Activated naive CD8-positive, alpha-beta T cell treated with anti-CD3 and anti-CD28 coated beads, Interleukin-2, amount 50 U/mL, for 24 hours (primary cell): ENCODE measurements at regions not wholly inside any gene's neighbourhood (a gene's known extent, or its start where the extent isn't known, plus 50 kb on each side); places are given as distances from the start of the nearest gene placed in this dataset.

ENCODE experiments used
- ATAC-seq: fragments of 150-1000 bp; cut with Tn5 transposase; one replicate; pipeline ENCODE4 v1.10.0; 2021
- DNase-seq: peaks from one replicate; pipeline ENCODE4 v3.0.0; 2021
- H3K27ac Mint-ChIP-seq: one replicate; pipeline ENCODE4 v1.8.0; 2021; ENCODE audit warnings: mild to moderate bottlenecking, mixed read lengths
- H3K27me3 Mint-ChIP-seq: one replicate; pipeline ENCODE4 v1.8.0; 2021; ENCODE audit warnings: mixed read lengths
- H3K36me3 Mint-ChIP-seq: one replicate; pipeline ENCODE4 v1.8.0; 2021; ENCODE audit warnings: low read depth, mixed read lengths
- H3K4me1 Mint-ChIP-seq: one replicate; pipeline ENCODE4 v1.8.0; 2021; ENCODE audit warnings: mixed read lengths
- H3K4me3 Mint-ChIP-seq: one replicate; pipeline ENCODE4 v1.8.0; 2021; ENCODE audit warnings: mild to moderate bottlenecking, moderate library complexity, mixed read lengths
- H3K9me3 Mint-ChIP-seq: one replicate; pipeline ENCODE4 v1.8.0; 2021; ENCODE audit warnings: mixed read lengths

DNA sequence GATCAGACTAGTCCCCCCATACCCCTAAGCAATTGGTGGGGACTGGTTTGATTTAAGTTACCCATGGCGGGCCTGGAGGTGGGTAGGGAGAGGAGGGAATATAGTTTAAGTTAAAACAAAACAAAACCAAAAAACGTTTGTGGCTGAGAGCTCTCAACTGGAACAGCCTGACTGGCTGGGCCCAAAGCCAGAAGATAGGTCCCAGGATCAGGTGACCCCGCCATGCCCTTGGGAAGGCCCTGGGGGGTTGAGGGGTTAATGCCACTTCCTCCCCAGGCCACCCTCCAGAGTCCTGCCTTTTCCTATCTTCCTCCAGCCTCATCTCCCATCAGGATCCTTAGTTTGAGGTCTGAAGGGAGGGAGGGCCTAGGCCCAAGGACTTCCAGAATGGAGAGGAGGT is 82.3 kb upstream of the LHX1 start:
- ATAC-seq: no peak
- Mint-ChIP-seq H3K4me3 (no peak overlapping the region), H3K4me1 (peaks cover 35% of the 10 kb centered on the region), H3K27ac (no peak overlapping the region), H3K27me3 (peaks cover 6% of the 10 kb centered on the region), H3K9me3 (no peaks in the 10 kb centered on the region), H3K36me3 (no peaks in the 10 kb centered on the region)
- DNase-seq: no peak

GRCh38 chr17:36855459-36855858 is 81.8 kb upstream of the LHX1 start:
- no peak for ATAC-seq
- no peak overlapping the region for H3K4me3 Mint-ChIP-seq
- peaks cover 6% of the 10 kb centered on the region for H3K27me3 Mint-ChIP-seq
- H3K9me3 Mint-ChIP-seq: no peaks in the 10 kb centered on the region
- H3K4me1 Mint-ChIP-seq: peaks cover 30% of the 10 kb centered on the region
- no peak for DNase-seq
- H3K36me3 Mint-ChIP-seq: no peaks in the 10 kb centered on the region
- no peak overlapping the region for H3K27ac Mint-ChIP-seq

DNA sequence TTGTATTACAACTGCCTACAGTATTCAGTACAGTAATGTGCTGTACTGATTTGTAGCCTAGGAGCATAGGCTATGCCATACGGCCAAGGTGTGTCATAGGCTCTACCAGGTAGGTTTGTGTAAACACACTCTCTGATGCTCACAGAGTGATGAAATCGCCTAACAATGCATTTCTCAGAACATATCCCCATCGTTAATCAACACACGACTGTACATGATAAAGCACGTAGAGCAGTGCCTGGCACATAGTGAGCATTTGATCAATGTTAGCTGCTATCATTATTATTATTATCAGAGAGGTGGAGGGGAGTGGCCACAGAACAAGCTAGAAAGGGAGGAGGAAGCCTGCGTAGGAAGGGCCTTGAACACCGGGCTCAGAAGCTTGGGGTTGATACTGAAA is 81.1 kb upstream of the LHX1 start:
- H3K4me1 Mint-ChIP-seq: peaks cover 22% of the 10 kb centered on the region
- H3K4me3 Mint-ChIP-seq: no peak overlapping the region
- H3K36me3 Mint-ChIP-seq: no peaks in the 10 kb centered on the region
- no peaks in the 10 kb centered on the region for H3K9me3 Mint-ChIP-seq
- peaks cover 7% of the 10 kb centered on the region for H3K27me3 Mint-ChIP-seq
- H3K27ac Mint-ChIP-seq: no peak overlapping the region
- DNase-seq (no peak), ATAC-seq (no peak)

- Mint-ChIP-seq H3K9me3 (no peaks in the 10 kb centered on the region), H3K27ac (no peak overlapping the region), H3K36me3 (no peaks in the 10 kb centered on the region), H3K27me3 (peaks cover 7% of the 10 kb centered on the region), H3K4me1 (peaks cover 18% of the 10 kb centered on the region), H3K4me3 (no peak overlapping the region)
- DNase-seq (no peak), ATAC-seq (no peak)
These were observed 80.3 kb upstream of the LHX1 start for GRCh38 chr17:36856903-36857381.

DNA sequence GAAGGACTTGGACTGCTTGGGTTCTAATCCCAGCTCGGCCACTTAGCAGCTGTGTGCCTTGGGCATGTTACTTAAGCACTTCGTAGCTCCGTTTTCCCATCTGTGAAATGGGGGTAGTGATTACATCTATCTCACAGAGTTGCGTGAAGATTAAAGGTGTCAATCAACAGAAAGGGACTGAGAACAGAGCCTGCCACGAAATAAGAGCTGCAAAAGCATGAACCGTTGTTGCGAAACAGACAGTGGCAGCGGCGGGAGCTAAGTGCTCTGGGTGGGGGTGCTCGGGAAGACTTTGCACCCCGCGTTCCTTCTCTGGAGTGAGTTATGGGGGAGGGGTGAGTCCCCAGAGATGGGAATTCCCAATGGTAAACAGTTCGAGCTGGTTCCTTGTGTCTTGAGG is 79.6 kb upstream of the LHX1 start:
- no peak for DNase-seq
- ATAC-seq: no peak
- H3K4me3 Mint-ChIP-seq: no peak overlapping the region
- H3K9me3 Mint-ChIP-seq: no peaks in the 10 kb centered on the region
- no peak overlapping the region for H3K27ac Mint-ChIP-seq
- peaks cover 7% of the 10 kb centered on the region for H3K27me3 Mint-ChIP-seq
- H3K36me3 Mint-ChIP-seq: no peaks in the 10 kb centered on the region
- peaks cover 12% of the 10 kb centered on the region for H3K4me1 Mint-ChIP-seq

DNA sequence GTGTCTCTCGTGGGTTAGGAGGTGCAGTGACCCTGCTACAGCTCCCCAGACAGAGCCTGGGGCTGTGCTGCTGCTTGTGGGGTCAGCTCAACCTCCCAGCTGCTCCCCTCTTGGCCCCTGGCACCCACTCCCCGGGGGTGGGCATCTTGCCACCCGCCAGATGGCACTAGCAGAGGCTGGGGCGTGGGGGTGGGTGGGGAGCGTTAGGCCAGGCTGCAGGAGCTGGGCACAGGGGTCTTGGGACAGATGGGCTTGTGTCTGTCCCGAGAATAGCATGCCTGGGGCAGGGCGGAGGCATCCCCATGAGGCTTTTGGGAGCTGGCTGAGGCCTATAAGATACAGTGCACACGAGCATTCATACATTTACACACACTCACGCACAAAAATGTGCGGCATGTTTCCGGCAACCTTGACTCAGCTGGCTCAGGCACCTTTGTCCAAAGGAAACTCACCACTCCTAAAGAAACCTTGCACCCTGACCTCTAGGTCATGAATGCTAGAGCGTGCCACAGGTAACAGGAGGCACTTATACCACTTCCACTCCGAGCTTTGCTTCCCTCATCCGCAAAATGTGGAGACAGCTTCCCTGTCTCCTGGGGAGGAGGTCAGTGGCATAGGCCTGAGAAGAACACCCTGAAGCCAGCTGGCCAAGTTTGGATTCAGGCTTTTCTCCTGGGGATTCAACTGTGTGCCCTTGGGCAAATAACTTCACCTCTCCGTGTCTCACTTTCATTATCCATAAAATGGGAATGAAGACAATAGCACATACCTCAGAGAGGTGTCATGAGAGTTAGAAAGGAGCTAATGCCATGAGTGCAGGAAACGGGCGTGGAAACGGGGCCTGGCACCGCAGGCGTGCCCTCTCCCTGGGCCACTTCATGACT is 78.9 kb upstream of the LHX1 start:
- ATAC-seq (no peak), DNase-seq (no peak)
- Mint-ChIP-seq H3K4me3 (no peak overlapping the region), H3K27ac (no peak overlapping the region), H3K36me3 (no peaks in the 10 kb centered on the region), H3K27me3 (peaks cover 7% of the 10 kb centered on the region), H3K4me1 (peaks cover 7% of the 10 kb centered on the region), H3K9me3 (no peaks in the 10 kb centered on the region)

DNA sequence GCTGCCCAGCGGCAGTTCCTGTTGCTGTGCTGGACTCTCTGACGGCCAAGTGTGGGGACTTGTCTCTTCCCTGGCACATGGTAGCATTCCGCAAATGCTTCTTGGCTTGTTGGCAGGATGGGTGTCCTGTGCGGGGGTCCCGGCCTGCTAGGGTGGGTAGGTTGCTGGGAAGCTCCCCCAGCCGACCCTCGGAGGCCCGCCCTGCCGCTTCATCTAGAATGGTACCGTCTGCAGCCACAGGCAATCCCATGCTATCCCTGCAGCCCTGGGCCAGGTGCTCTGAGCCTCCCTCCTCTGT is 78.3 kb upstream of the LHX1 start:
- Mint-ChIP-seq H3K27ac (no peak overlapping the region), H3K4me1 (peaks cover under 1% of the 10 kb centered on the region), H3K4me3 (no peak overlapping the region), H3K9me3 (no peaks in the 10 kb centered on the region), H3K27me3 (peaks cover 8% of the 10 kb centered on the region), H3K36me3 (no peaks in the 10 kb centered on the region)
- DNase-seq (no peak), ATAC-seq (no peak)

GRCh38 chr17:36859706-36860105 is 77.6 kb upstream of the LHX1 start:
- no peak for ATAC-seq
- Mint-ChIP-seq H3K4me1 (no peaks in the 10 kb centered on the region), H3K9me3 (no peaks in the 10 kb centered on the region), H3K36me3 (no peaks in the 10 kb centered on the region), H3K4me3 (no peak overlapping the region), H3K27ac (no peak overlapping the region), H3K27me3 (peaks cover 10% of the 10 kb centered on the region)
- no peak for DNase-seq

DNA sequence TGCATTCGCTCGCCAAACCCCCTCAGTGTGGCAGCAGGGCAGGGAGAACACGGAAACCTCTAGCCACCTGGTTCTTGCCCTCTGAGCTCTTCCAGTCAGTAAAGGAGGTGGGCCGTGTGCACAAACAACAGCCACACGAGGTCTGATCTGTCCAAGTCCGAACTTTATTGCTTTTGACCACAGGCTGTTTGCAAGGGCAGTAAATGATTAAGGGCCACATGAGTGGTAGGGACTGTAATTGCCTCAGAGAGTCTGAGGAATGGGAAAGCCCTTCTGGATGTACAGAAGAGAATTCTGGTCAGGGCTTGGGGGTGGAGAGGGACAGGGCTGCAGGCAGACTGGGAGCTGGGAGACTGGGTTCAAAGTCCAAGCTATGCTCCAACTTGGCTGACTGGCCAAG is 75.7 kb upstream of the LHX1 start:
- no peaks in the 10 kb centered on the region for H3K4me1 Mint-ChIP-seq
- DNase-seq (no peak), ATAC-seq (no peak)
- H3K4me3 Mint-ChIP-seq: no peak overlapping the region
- peaks cover 11% of the 10 kb centered on the region for H3K27me3 Mint-ChIP-seq
- H3K9me3 Mint-ChIP-seq: no peaks in the 10 kb centered on the region
- no peaks in the 10 kb centered on the region for H3K36me3 Mint-ChIP-seq
- no peak overlapping the region for H3K27ac Mint-ChIP-seq

- H3K4me1 Mint-ChIP-seq: no peaks in the 10 kb centered on the region
- peaks cover 11% of the 10 kb centered on the region for H3K27me3 Mint-ChIP-seq
- DNase-seq (no peak), ATAC-seq (no peak)
- H3K27ac Mint-ChIP-seq: no peak overlapping the region
- no peaks in the 10 kb centered on the region for H3K36me3 Mint-ChIP-seq
- H3K9me3 Mint-ChIP-seq: no peaks in the 10 kb centered on the region
- no peak overlapping the region for H3K4me3 Mint-ChIP-seq
These were observed 75.0 kb upstream of the LHX1 start for GRCh38 chr17:36862116-36862920.

DNA sequence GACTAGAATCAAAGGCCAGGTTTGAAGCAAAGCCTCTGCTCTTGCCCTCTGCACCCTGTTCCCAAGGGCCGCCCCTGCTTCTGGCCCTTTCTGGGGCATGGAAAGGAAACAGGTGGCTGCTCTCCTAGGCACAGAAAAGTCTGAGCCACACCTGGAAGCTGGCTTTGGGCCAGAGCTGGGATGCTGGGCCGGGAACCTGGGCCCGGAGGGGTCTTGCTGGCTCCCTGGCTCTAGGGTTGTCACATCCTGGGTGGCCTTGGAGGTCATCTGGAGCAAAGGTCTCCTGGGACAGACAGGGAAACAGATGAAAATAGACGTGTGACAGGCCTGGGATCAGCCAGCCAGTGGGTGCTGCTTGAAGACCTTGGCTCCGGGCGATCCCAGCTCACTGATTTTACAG is 74.1 kb upstream of the LHX1 start:
- ATAC-seq: no peak
- DNase-seq: no peak
- no peak overlapping the region for H3K4me3 Mint-ChIP-seq
- H3K36me3 Mint-ChIP-seq: no peaks in the 10 kb centered on the region
- peaks cover 11% of the 10 kb centered on the region for H3K27me3 Mint-ChIP-seq
- H3K9me3 Mint-ChIP-seq: no peaks in the 10 kb centered on the region
- H3K4me1 Mint-ChIP-seq: no peaks in the 10 kb centered on the region
- no peak overlapping the region for H3K27ac Mint-ChIP-seq

DNA sequence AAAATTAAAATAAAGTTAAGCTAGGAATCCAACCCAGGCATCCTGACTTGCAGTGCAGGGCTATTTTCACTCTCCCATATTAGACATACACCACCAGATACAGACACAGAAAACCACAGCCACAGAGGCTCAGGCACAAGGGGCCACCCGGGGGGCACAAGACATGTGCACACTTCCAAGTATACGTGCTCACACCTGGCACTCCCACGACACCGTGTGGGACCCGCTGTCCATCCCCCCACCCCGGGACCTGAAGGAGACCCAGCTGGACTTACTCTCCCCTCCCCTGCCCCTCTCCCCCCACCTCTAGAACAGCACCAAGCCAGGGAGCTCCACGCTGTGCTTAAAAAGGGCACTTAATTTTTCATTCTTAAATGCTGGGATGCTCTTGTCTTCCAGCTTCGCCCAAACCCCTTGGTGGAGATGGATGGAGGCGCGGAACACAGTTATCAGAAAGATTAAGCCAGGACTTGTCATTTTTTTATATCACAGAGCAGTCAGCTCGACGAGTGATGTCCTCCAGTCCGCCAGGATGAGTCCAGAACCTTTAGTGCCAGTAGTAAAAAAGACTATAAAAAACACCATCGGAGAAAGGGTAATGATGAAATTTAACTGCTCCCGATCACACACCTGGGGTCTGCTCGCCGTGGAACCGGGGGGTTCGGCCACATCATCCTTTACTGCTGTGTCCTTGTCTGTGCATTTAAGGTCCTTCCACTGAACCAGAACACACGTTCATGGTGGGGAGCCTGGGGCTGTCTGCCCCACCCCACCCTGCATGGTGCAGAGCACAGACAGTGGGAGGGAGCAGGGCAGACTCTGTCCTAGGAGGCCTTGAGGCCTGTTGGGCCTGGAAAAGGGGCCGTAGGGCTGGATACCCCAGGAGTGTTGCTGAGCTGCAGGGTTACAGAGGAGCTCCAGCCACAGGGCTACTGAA is 73.3 kb upstream of the LHX1 start:
- peaks cover 11% of the 10 kb centered on the region for H3K27me3 Mint-ChIP-seq
- H3K4me1 Mint-ChIP-seq: no peaks in the 10 kb centered on the region
- no peak overlapping the region for H3K4me3 Mint-ChIP-seq
- DNase-seq (no peak), ATAC-seq (no peak)
- H3K36me3 Mint-ChIP-seq: no peaks in the 10 kb centered on the region
- H3K27ac Mint-ChIP-seq: no peak overlapping the region
- no peaks in the 10 kb centered on the region for H3K9me3 Mint-ChIP-seq

GRCh38 chr17:36864827-36865430 is 72.3 kb upstream of the LHX1 start:
- Mint-ChIP-seq H3K27me3 (peaks cover 10% of the 10 kb centered on the region), H3K4me1 (no peaks in the 10 kb centered on the region), H3K4me3 (no peak overlapping the region), H3K27ac (no peak overlapping the region), H3K9me3 (no peaks in the 10 kb centered on the region), H3K36me3 (no peaks in the 10 kb centered on the region)
- DNase-seq (no peak), ATAC-seq (no peak)

- H3K27me3 Mint-ChIP-seq: peaks cover 12% of the 10 kb centered on the region
- H3K4me3 Mint-ChIP-seq: no peak overlapping the region
- no peaks in the 10 kb centered on the region for H3K4me1 Mint-ChIP-seq
- H3K9me3 Mint-ChIP-seq: no peaks in the 10 kb centered on the region
- H3K36me3 Mint-ChIP-seq: no peaks in the 10 kb centered on the region
- no peak overlapping the region for H3K27ac Mint-ChIP-seq
- DNase-seq (no peak), ATAC-seq (no peak)
These were observed 69.4 kb upstream of the LHX1 start for GRCh38 chr17:36867716-36868341.
